IMR-90 (cell line): ENCODE measurements at regions not wholly inside any gene's neighbourhood (a gene's known extent, or its start where the extent isn't known, plus 50 kb on each side); places are given as distances from the start of the nearest gene placed in this dataset.

Experiments used
- ATAC-seq: fragments of 200-7000 bp; cut with Tn5 transposase; 2 replicates; pipeline ENCODE4 v1.9.1; 2020; ENCODE audit warnings: low read depth, mild to moderate bottlenecking, moderate library complexity
- BruUV-seq: library from RNA; stranded (reverse); fragments of 400-500 nt; replicated peaks from 2 replicates; lab custom pipeline; 2021; lab: Mats Ljungman, UMichigan
- CTCF ChIA-PET: fragments of 300-600 bp; formaldehyde crosslinking; extraction: SDS; loops from one replicate; lab custom pipeline; 2021; ENCODE audit warnings: antibody characterized with exemption; lab: Yijun Ruan, JAX
- POLR2A ChIA-PET: fragments of 300-600 bp; sonication (Branson Sonifier 250); formaldehyde crosslinking; loops from one replicate; lab custom pipeline; 2022; ENCODE audit warnings: antibody characterized with exemption; ENCODE audit not compliant: unreplicated experiment; lab: Charles Lee
- DNase-seq: peaks from one replicate; pipeline ENCODE4 v3.0.0; 2013
- H2AFZ ChIP-seq: replicated peaks from 2 replicates; pipeline ENCODE3; 2013; ENCODE audit warnings: low read length, mild to moderate bottlenecking; ENCODE audit not compliant: poor library complexity
- H2AK5ac ChIP-seq: 2 replicates; pipeline ENCODE4 v1.6.1; 2013; ENCODE audit warnings: low read depth, low read length, inconsistent platforms
- H2AK9ac ChIP-seq: replicated peaks from 2 replicates; pipeline ENCODE3; 2013; ENCODE audit warnings: mild to moderate bottlenecking, low read depth, low read length, moderate library complexity; ENCODE audit not compliant: poor library complexity
- H2BK120ac ChIP-seq: 2 replicates; pipeline ENCODE4 v1.6.1; 2013; ENCODE audit warnings: low read depth, low read length, inconsistent platforms
- H2BK15ac ChIP-seq: 3 replicates; pipeline ENCODE4 v1.6.1; 2013; ENCODE audit warnings: low read depth, low read length, inconsistent platforms
- H2BK20ac ChIP-seq: 2 replicates; pipeline ENCODE4 v1.6.1; 2013; ENCODE audit warnings: low read depth, mild to moderate bottlenecking, inconsistent platforms, low read length, moderate library complexity
- H2BK5ac ChIP-seq: 2 replicates; pipeline ENCODE4 v1.6.1; 2013; ENCODE audit warnings: mild to moderate bottlenecking, low read depth, low read length, inconsistent platforms; ENCODE audit not compliant: poor library complexity, severe bottlenecking
- H3K14ac ChIP-seq: replicated peaks from 2 replicates; pipeline ENCODE4 v1.6.1; 2013; ENCODE audit warnings: low read depth, low read length, inconsistent platforms
- H3K18ac ChIP-seq: 2 replicates; pipeline ENCODE4 v1.6.1; 2013; ENCODE audit warnings: low read depth, low read length, control low read depth
- H3K23ac ChIP-seq: 2 replicates; pipeline ENCODE4 v1.6.1; 2013; ENCODE audit warnings: low read depth, low read length, inconsistent platforms
- H3K27ac ChIP-seq: 2 replicates; pipeline ENCODE4 v1.5.1; 2013; ENCODE audit warnings: mild to moderate bottlenecking, control low read depth, low read length; ENCODE audit not compliant: insufficient read depth
- H3K27me3 ChIP-seq: 2 replicates; pipeline ENCODE4 v1.6.1; 2013; ENCODE audit warnings: low read length; ENCODE audit not compliant: control insufficient read depth, insufficient read depth
- H3K36me3 ChIP-seq: 2 replicates; pipeline ENCODE4 v1.6.1; 2013; ENCODE audit warnings: low read length, mixed read lengths; ENCODE audit not compliant: control insufficient read depth, insufficient read depth
- H3K4ac ChIP-seq: 2 replicates; pipeline ENCODE4 v1.6.1; 2013; ENCODE audit warnings: low read depth, low read length, inconsistent platforms
- H3K4me1 ChIP-seq: 2 replicates; pipeline ENCODE4 v1.6.1; 2013; ENCODE audit warnings: low read length, mixed read lengths; ENCODE audit not compliant: control insufficient read depth, insufficient read depth
- H3K4me2 ChIP-seq: 2 replicates; pipeline ENCODE4 v1.6.1; 2013; ENCODE audit warnings: low read depth, mild to moderate bottlenecking, control low read depth, low read length, moderate library complexity
- H3K4me3 ChIP-seq: 2 replicates; pipeline ENCODE4 v1.5.1; 2013; ENCODE audit warnings: low read depth, mild to moderate bottlenecking, control low read depth, low read length, moderate library complexity; ENCODE audit not compliant: insufficient read depth
- H3K56ac ChIP-seq: 2 replicates; pipeline ENCODE4 v1.6.1; 2013; ENCODE audit warnings: low read length, inconsistent platforms; ENCODE audit not compliant: insufficient read depth; ENCODE audit errors: extremely low read depth
- H3K79me1 ChIP-seq, 2 experiments: 2 replicates each; pipeline ENCODE4 v1.6.1; 2013; ENCODE audit warnings: low read length in 2 of 2, inconsistent platforms in 1 of 2, low read depth in 1 of 2
- H3K9ac ChIP-seq: 2 replicates; pipeline ENCODE4 v1.6.1; 2013; ENCODE audit warnings: low read depth, low read length, control low read depth
- H3K9me1 ChIP-seq: 2 replicates; pipeline ENCODE4 v1.6.1; 2013; ENCODE audit warnings: low read length, inconsistent platforms; ENCODE audit not compliant: insufficient read depth
- H3K9me3 ChIP-seq: 2 replicates; pipeline ENCODE4 v1.6.1; 2013; ENCODE audit warnings: low read length; ENCODE audit not compliant: control insufficient read depth, insufficient read depth
- H4K20me1 ChIP-seq: 2 replicates; pipeline ENCODE4 v1.6.1; 2013; ENCODE audit warnings: low read length, inconsistent platforms; ENCODE audit not compliant: insufficient read depth
- H4K5ac ChIP-seq: 2 replicates; pipeline ENCODE4 v1.6.1; 2013; ENCODE audit warnings: mild to moderate bottlenecking, low read depth, low read length, control low read depth
- H4K8ac ChIP-seq, 2 experiments: 2 replicates each; pipeline ENCODE4 v1.6.1; 2013; ENCODE audit warnings: low read depth in 2 of 2, low read length in 2 of 2, control low read depth in 1 of 2, inconsistent platforms in 1 of 2
- H4K91ac ChIP-seq: 2 replicates; pipeline ENCODE4 v1.6.1; 2013; ENCODE audit warnings: low read depth, low read length, inconsistent platforms; ENCODE audit not compliant: insufficient read depth
- BHLHE40 ChIP-seq: fragments of 150-350 bp; IDR thresholded peaks from 2 replicates; pipeline ENCODE4 v1.6.1; 2016; ENCODE audit warnings: mild to moderate bottlenecking, low read depth, low read length
- CEBPB ChIP-seq: IDR thresholded peaks from 2 replicates; pipeline ENCODE4 v1.6.1; 2012; ENCODE audit warnings: low read depth, low read length, improper control_type of control experiment
- CHD1 ChIP-seq: IDR thresholded peaks from 2 replicates; pipeline ENCODE4 v1.6.1; 2012; ENCODE audit warnings: low read depth, low read length, improper control_type of control experiment
- FOS ChIP-seq: fragments of 150-350 bp; IDR thresholded peaks from 2 replicates; pipeline ENCODE4 v1.6.1; 2016; ENCODE audit warnings: low read depth, low read length
- MAFK ChIP-seq: IDR thresholded peaks from 2 replicates; pipeline ENCODE4 v1.6.1; 2012; ENCODE audit warnings: low read depth, low read length, improper control_type of control experiment
- MAZ ChIP-seq: IDR thresholded peaks from 2 replicates; pipeline ENCODE4 v1.6.1; 2012; ENCODE audit warnings: low read depth, mild to moderate bottlenecking, low read length, improper control_type of control experiment, moderate library complexity, borderline replicate concordance
- MXI1 ChIP-seq: IDR thresholded peaks from 2 replicates; pipeline ENCODE4 v1.6.1; 2012; ENCODE audit warnings: low read depth, mild to moderate bottlenecking, low read length, moderate library complexity, borderline replicate concordance
- NFE2L2 ChIP-seq: fragments of 150-350 bp; IDR thresholded peaks from 2 replicates; pipeline ENCODE4 v1.6.1; 2016; ENCODE audit warnings: low read depth, mild to moderate bottlenecking, low read length
- POLR2A ChIP-seq: IDR thresholded peaks from 2 replicates; pipeline ENCODE4 v1.6.1; 2012; ENCODE audit warnings: mild to moderate bottlenecking, low read depth, low read length
- RAD21 ChIP-seq: IDR thresholded peaks from 2 replicates; pipeline ENCODE4 v1.6.1; 2012; ENCODE audit warnings: low read length, improper control_type of control experiment
- RCOR1 ChIP-seq: IDR thresholded peaks from 2 replicates; pipeline ENCODE4 v1.6.1; 2012; ENCODE audit warnings: mild to moderate bottlenecking, low read length, improper control_type of control experiment; ENCODE audit not compliant: insufficient replicate concordance
- RFX5 ChIP-seq: IDR thresholded peaks from 2 replicates; pipeline ENCODE4 v1.8.0; 2012; ENCODE audit warnings: low read depth, mild to moderate bottlenecking, low read length, moderate library complexity
- SMC3 ChIP-seq: fragments of 150-350 bp; IDR thresholded peaks from 2 replicates; pipeline ENCODE4 v1.6.1; 2016; ENCODE audit warnings: low read depth, mild to moderate bottlenecking, antibody characterized with exemption, low read length, moderate library complexity
- WGBS, 2 experiments: methylation state at CpG; one replicate each; pipeline versions ENCODE4 v1.1.5 to v1.1.7; 2013; ENCODE audit warnings: missing lambda C conversion rate in 2 of 2; ENCODE audit not compliant: insufficient read length in 1 of 2; ENCODE audit errors: extremely low coverage in 2 of 2; 5-methylcytosine and 5-hydroxymethylcytosine counted together
- dilution Hi-C: fragments of 300-500 bp; cut with HindIII; formaldehyde crosslinking; loops from one replicate; pipeline ENCODE4 v1.14.3; 2018; ENCODE audit warnings: low sequenced_read_pairs; ENCODE audit not compliant: unreplicated experiment
- in situ Hi-C: fragments of 300-500 bp; cut with MboI; formaldehyde crosslinking; loops from 3 replicates; pipeline ENCODE4 v1.14.3; 2019; ENCODE audit warnings: low sequenced_read_pairs, inconsistent platforms, mixed read lengths
- intact Hi-C: fragments of 100-400 bp; cut with micrococcal nuclease; formaldehyde crosslinking; loops from 2 replicates; pipeline ENCODE4 v1.10.0; 2022
- TF ChIP-seq, protein P1 (sequence below): fragments of 150-350 bp; IDR thresholded peaks from 2 replicates; pipeline ENCODE4 v1.6.1; 2017; ENCODE audit warnings: mild to moderate bottlenecking, antibody characterized with exemption, low read length, low read depth
- TF ChIP-seq, protein P2 (sequence below): conservative IDR thresholded peaks from 2 replicates; pipeline ENCODE4 v1.5.1; 2012; ENCODE audit warnings: mild to moderate bottlenecking, low read depth, low read length, improper control_type of control experiment
- TF ChIP-seq, protein P3 (sequence below): fragments of 150-350 bp; IDR thresholded peaks from 2 replicates; pipeline ENCODE4 v1.6.1; 2016; ENCODE audit warnings: low read depth, mild to moderate bottlenecking, low read length, moderate library complexity, borderline replicate concordance

DNA sequence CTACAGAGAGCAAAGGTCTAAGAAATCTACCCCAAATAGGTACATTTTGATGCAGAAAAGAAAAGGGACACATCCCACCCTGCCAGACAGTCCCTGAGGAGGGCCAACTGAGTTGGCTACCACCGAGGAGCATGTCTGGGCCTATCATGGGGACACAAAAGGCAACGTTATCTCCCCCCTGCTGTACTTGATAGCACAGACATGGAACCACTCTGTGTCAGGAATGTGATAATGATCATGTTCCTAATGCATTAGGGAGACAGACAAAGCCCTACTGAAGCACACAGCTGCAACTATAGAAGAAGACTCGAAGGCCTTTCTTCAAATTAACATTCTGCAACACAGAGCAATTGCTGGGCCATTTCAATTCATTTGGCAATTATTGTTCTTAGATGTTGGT is 84.5 kb downstream of the ENC1 start:
- in situ Hi-C loops, result no loop called here
- H2BK120ac ChIP-seq, result no peak overlapping the region
- no peak overlapping the region for H2BK20ac ChIP-seq
- H3K9me1 ChIP-seq, result no peaks in the 10 kb centered on the region
- H4K5ac ChIP-seq, result no peak overlapping the region
- H3K9me3 ChIP-seq, result no peaks in the 10 kb centered on the region
- no peaks in the 10 kb centered on the region for H4K20me1 ChIP-seq
- H3K4me2 ChIP-seq, result no peak overlapping the region
- ChIA-PET POLR2A (no interaction called here), CTCF (no interaction called here)
- no peak overlapping the region for H3K23ac ChIP-seq
- DNase-seq (no peak), ATAC-seq (no peak)
- no peak overlapping the region for H2AK5ac ChIP-seq
- no peak overlapping the region for H2AK9ac ChIP-seq
- H4K8ac ChIP-seq, result no peak overlapping the region
- no peak overlapping the region for H3K56ac ChIP-seq
- H2BK5ac ChIP-seq, result no peak overlapping the region
- H3K18ac ChIP-seq, result no peak overlapping the region
- no peak overlapping the region for H2AFZ ChIP-seq
- no peaks in the 10 kb centered on the region for H3K79me1 ChIP-seq
- H2BK15ac ChIP-seq, result no peak overlapping the region
- H3K27me3 ChIP-seq, result no peaks in the 10 kb centered on the region
- no TSS peak for BruUV-seq
- dilution Hi-C loops, result no loop called here
- H3K4ac ChIP-seq, result no peak overlapping the region
- H4K91ac ChIP-seq, result no peak overlapping the region
- no peaks in the 10 kb centered on the region; the same call in 1 of the 2 replicates for H3K4me1 ChIP-seq
- no peak overlapping the region for H3K4me3 ChIP-seq
- H3K27ac ChIP-seq, result no peak overlapping the region
- H3K36me3 ChIP-seq, result no peaks in the 10 kb centered on the region
- H3K9ac ChIP-seq, result no peak overlapping the region
- WGBS, 2 experiments, result no CpG with 5 or more reads among the region's 3 CpGs
- TF ChIP-seq RCOR1 (no peak), BHLHE40 (no peak), MAFK (no peak), MXI1 (no peak), SMC3 (no peak), MAZ (no peak), CEBPB (no peak), FOS (no peak), NFE2L2 (no peak), CHD1 (no peak), POLR2A (no peak), RFX5 (no peak), RAD21 (no peak)
- TF ChIP-seq, protein P1, sequence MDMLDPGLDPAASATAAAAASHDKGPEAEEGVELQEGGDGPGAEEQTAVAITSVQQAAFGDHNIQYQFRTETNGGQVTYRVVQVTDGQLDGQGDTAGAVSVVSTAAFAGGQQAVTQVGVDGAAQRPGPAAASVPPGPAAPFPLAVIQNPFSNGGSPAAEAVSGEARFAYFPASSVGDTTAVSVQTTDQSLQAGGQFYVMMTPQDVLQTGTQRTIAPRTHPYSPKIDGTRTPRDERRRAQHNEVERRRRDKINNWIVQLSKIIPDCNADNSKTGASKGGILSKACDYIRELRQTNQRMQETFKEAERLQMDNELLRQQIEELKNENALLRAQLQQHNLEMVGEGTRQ, result no peak
- TF ChIP-seq, protein P2, sequence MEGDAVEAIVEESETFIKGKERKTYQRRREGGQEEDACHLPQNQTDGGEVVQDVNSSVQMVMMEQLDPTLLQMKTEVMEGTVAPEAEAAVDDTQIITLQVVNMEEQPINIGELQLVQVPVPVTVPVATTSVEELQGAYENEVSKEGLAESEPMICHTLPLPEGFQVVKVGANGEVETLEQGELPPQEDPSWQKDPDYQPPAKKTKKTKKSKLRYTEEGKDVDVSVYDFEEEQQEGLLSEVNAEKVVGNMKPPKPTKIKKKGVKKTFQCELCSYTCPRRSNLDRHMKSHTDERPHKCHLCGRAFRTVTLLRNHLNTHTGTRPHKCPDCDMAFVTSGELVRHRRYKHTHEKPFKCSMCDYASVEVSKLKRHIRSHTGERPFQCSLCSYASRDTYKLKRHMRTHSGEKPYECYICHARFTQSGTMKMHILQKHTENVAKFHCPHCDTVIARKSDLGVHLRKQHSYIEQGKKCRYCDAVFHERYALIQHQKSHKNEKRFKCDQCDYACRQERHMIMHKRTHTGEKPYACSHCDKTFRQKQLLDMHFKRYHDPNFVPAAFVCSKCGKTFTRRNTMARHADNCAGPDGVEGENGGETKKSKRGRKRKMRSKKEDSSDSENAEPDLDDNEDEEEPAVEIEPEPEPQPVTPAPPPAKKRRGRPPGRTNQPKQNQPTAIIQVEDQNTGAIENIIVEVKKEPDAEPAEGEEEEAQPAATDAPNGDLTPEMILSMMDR, result no peak
- TF ChIP-seq, protein P3, sequence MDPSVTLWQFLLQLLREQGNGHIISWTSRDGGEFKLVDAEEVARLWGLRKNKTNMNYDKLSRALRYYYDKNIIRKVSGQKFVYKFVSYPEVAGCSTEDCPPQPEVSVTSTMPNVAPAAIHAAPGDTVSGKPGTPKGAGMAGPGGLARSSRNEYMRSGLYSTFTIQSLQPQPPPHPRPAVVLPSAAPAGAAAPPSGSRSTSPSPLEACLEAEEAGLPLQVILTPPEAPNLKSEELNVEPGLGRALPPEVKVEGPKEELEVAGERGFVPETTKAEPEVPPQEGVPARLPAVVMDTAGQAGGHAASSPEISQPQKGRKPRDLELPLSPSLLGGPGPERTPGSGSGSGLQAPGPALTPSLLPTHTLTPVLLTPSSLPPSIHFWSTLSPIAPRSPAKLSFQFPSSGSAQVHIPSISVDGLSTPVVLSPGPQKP, result no peak
- no peak overlapping the region; the same call in 1 of the 2 replicates for H3K14ac ChIP-seq
- intact Hi-C loops, result no loop called here
